ENCODE measurements at regions not wholly inside any gene's neighbourhood (a gene's known extent, or its start where the extent isn't known, plus 50 kb on each side); places are given as distances from the start of the nearest gene placed in this dataset.
"Not testable (repeated sequence)": the region's sequence is repeated elsewhere in the genome, so short reads cannot be mapped to it uniquely, and the experiment has no call there.

GRCh38 chr17:45554479-45554878, 64.0 kb upstream of the PLEKHM1 start:
- intact Hi-C loops (cut with micrococcal nuclease) = not testable (repeated sequence)

- intact Hi-C loops (cut with micrococcal nuclease) = not testable (repeated sequence)
These were observed 68.3 kb upstream of the PLEKHM1 start for GRCh38 chr17:45558821-45559220.

- intact Hi-C loops (cut with micrococcal nuclease) = not testable (repeated sequence)
These were observed 72.3 kb upstream of the PLEKHM1 start for GRCh38 chr17:45562868-45563267.

GRCh38 chr17:45563283-45563682, 72.8 kb upstream of the PLEKHM1 start:
- intact Hi-C loops (cut with micrococcal nuclease) = not testable (repeated sequence)

GRCh38 chr17:45568275-45568674, 77.8 kb upstream of the PLEKHM1 start:
- intact Hi-C loops (cut with micrococcal nuclease) = not testable (repeated sequence)

- intact Hi-C loops (cut with micrococcal nuclease) = not testable (repeated sequence)
These were observed 82.8 kb upstream of the PLEKHM1 start for GRCh38 chr17:45573326-45573725.

- intact Hi-C loops (cut with micrococcal nuclease) = no loop called here
These were observed 83.6 kb upstream of the PLEKHM1 start for GRCh38 chr17:45573924-45574770.

- intact Hi-C loops (cut with micrococcal nuclease) = no loop called here
These were observed 84.8 kb upstream of the PLEKHM1 start for GRCh38 chr17:45575126-45575885.

- intact Hi-C loops (cut with micrococcal nuclease) = not testable (repeated sequence)
These were observed 86.2 kb upstream of the PLEKHM1 start for GRCh38 chr17:45576527-45577307.

- intact Hi-C loops (cut with micrococcal nuclease) = no loop called here
These were observed 87.2 kb upstream of the PLEKHM1 start for GRCh38 chr17:45577571-45578279.

- intact Hi-C loops (cut with micrococcal nuclease) = no loop called here
These were observed 88.3 kb upstream of the PLEKHM1 start for GRCh38 chr17:45578516-45579455.

- intact Hi-C loops (cut with micrococcal nuclease) = no loop called here
These were observed 89.3 kb upstream of the PLEKHM1 start for GRCh38 chr17:45579529-45580495.

GRCh38 chr17:45580924-45581323, 90.4 kb upstream of the PLEKHM1 start:
- intact Hi-C loops (cut with micrococcal nuclease) = no loop called here

GRCh38 chr17:45581860-45582259, 91.3 kb upstream of the PLEKHM1 start:
- intact Hi-C loops (cut with micrococcal nuclease) = no loop called here

GRCh38 chr17:45584092-45585036, 93.8 kb upstream of the PLEKHM1 start:
- intact Hi-C loops (cut with micrococcal nuclease) = loop anchor here (1.0 kb wide), 1 partner anchor 610 kb away; no protein-coding TSS in a partner anchor

GRCh38 chr17:45585037-45585733, 94.7 kb upstream of the PLEKHM1 start:
- intact Hi-C loops (cut with micrococcal nuclease) = not testable (repeated sequence)

Measured in T-helper 2 cell treated with Interferon-gamma antibody and Interleukin-4, amounts not matched to agents 100 ng/mL and 5 ng/mL, for 36 hours (primary cell).